ENCODE measurements at regions not wholly inside any gene's neighbourhood (a gene's known extent, or its start where the extent isn't known, plus 50 kb on each side); places are given as distances from the start of the nearest gene placed in this dataset.

DNA sequence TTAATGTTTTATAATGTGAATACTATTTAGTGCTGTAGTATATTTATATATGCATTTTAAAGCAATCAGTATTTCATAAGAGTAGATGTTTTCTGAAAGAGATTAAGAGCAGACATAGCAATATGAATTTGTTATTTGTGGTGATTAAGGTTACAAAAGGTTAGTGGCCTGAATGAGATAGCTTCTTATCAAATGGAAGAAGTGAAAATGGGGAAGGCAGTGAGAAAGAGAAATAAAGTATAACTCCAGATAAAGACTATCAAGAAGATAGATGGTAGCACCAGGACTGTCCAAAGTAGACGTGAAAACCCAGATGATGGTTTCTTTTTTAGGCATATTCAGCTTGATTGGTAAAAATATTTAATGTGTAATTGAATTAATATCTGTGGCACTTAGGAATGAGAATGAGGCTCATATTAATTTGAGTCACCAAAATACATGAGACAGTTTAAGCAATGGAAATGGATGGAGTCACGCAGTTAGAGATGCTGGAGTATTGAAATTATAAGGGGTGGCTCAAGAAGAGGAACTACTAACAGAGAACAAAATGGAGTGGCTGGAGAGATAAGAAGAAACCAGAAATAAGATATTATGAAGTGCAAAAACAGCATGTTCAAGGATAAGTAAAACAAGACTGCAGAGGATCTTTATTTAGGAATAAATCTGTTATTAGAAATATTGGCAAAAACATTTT is 288.0 kb upstream of the SEMA3C start:
- H3K9me2 ChIP-seq (replicated peaks; ENCODE audit: low read length): no peaks in the 10 kb centered on the region
- H3K9me3 ChIP-seq (ENCODE audit: low read length): no peaks in the 10 kb centered on the region
- ChIA-PET POLR2A (ENCODE audit: unreplicated experiment) (no interaction called here), CTCF (no interaction called here)
- no peaks in the 10 kb centered on the region for H3K36me3 ChIP-seq (ENCODE audit: low read depth, low read length)
- intact Hi-C loops (cut with micrococcal nuclease): no loop called here
- H2AFZ ChIP-seq (ENCODE audit: low read length): no peak overlapping the region
- no peak overlapping the region for H3K9ac ChIP-seq (ENCODE audit: low read length)
- no peaks in the 10 kb centered on the region for H3K79me2 ChIP-seq (ENCODE audit: low read length)
- no peak overlapping the region for H3K4me2 ChIP-seq (ENCODE audit: low read length)
- no TSS peak for BruUV-seq (replicated peaks)
- TF ChIP-seq, protein P1, sequence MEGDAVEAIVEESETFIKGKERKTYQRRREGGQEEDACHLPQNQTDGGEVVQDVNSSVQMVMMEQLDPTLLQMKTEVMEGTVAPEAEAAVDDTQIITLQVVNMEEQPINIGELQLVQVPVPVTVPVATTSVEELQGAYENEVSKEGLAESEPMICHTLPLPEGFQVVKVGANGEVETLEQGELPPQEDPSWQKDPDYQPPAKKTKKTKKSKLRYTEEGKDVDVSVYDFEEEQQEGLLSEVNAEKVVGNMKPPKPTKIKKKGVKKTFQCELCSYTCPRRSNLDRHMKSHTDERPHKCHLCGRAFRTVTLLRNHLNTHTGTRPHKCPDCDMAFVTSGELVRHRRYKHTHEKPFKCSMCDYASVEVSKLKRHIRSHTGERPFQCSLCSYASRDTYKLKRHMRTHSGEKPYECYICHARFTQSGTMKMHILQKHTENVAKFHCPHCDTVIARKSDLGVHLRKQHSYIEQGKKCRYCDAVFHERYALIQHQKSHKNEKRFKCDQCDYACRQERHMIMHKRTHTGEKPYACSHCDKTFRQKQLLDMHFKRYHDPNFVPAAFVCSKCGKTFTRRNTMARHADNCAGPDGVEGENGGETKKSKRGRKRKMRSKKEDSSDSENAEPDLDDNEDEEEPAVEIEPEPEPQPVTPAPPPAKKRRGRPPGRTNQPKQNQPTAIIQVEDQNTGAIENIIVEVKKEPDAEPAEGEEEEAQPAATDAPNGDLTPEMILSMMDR (conservative IDR thresholded peaks at IDR 0.05; ENCODE audit: low read depth, low read length): no peak
- no peak for TF ChIP-seq EZH2 (IDR thresholded peaks at IDR 0.05; ENCODE audit: low read length, unreplicated experiment)
- TF ChIP-seq EZH2phosphoT487 (IDR thresholded peaks at IDR 0.05; ENCODE audit: borderline replicate concordance, low read length): no peak
- no peak for ATAC-seq
- H4K20me1 ChIP-seq (ENCODE audit: low read length): no peaks in the 10 kb centered on the region
- no peak for DNase-seq
- H3K4me1 ChIP-seq (ENCODE audit: insufficient read depth, low read length): peaks cover 11% of the 10 kb centered on the region
- H3K27me3 ChIP-seq (ENCODE audit: low read length): no peaks in the 10 kb centered on the region
- H3K27ac ChIP-seq (ENCODE audit: low read length): no peak overlapping the region
- no peak overlapping the region for H3K4me3 ChIP-seq (ENCODE audit: low read length)
- no peaks in the 10 kb centered on the region for H3F3A ChIP-seq (ENCODE audit: low read length, unreplicated experiment)

DNA sequence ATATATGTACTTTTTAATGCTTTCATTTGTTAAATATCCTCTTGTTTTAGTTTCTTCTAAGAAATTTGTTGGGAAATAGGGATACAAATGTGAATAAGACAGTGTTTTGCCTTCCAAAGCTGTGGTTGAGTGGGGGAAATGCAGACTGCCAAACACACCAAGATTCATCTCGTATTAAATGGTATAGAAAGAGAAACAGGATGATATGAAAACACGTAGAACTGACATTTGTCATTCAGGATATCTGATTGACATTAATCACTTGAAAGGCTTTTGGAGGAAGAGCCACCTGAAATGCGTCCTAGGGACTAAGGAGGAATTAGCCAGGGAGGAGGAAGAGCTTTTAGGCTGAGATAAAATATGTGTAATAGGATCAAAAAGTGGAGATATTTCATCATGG is 287.4 kb upstream of the SEMA3C start:
- Histone ChIP-seq H3K9me2 (replicated peaks; ENCODE audit: low read length) (no peaks in the 10 kb centered on the region), H3K36me3 (ENCODE audit: low read depth, low read length) (no peaks in the 10 kb centered on the region), H4K20me1 (ENCODE audit: low read length) (no peaks in the 10 kb centered on the region), H3K4me1 (ENCODE audit: insufficient read depth, low read length) (peaks cover 11% of the 10 kb centered on the region), H2AFZ (ENCODE audit: low read length) (no peak overlapping the region), H3K79me2 (ENCODE audit: low read length) (no peaks in the 10 kb centered on the region), H3F3A (ENCODE audit: low read length, unreplicated experiment) (no peaks in the 10 kb centered on the region), H3K9ac (ENCODE audit: low read length) (no peak overlapping the region), H3K9me3 (ENCODE audit: low read length) (no peaks in the 10 kb centered on the region), H3K27me3 (ENCODE audit: low read length) (no peaks in the 10 kb centered on the region), H3K4me3 (ENCODE audit: low read length) (no peak overlapping the region), H3K27ac (ENCODE audit: low read length) (no peak overlapping the region), H3K4me2 (ENCODE audit: low read length) (no peak overlapping the region)
- ATAC-seq (no peak), DNase-seq (no peak)
- POLR2A ChIA-PET (ENCODE audit: unreplicated experiment): no interaction called here
- no TSS peak for BruUV-seq (replicated peaks)
- CTCF ChIA-PET: no interaction called here
- TF ChIP-seq EZH2phosphoT487 (IDR thresholded peaks at IDR 0.05; ENCODE audit: borderline replicate concordance, low read length): no peak
- no peak for TF ChIP-seq EZH2 (IDR thresholded peaks at IDR 0.05; ENCODE audit: low read length, unreplicated experiment)
- TF ChIP-seq, protein P1 (conservative IDR thresholded peaks at IDR 0.05; ENCODE audit: low read depth, low read length): no peak
- intact Hi-C loops (cut with micrococcal nuclease): no loop called here

DNA sequence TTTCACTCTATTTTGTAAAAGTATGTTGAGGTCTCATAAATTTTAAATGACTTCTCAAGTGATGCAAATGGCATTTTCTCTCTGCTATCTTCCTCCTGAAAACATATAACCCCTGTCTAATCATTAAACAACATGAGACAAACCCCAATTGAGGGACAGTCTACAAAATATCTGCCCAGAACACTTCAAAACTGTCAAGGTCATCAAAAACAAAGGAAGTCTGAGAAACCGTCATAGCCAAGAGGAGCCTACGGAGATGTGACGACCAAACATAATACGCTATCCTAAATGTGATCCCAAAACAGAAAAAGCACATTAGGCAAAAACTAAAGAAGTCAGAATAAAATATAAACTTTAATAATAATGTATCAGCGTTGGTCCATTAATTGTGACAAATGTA is 282.3 kb upstream of the SEMA3C start:
- H3K9me2 ChIP-seq (replicated peaks; ENCODE audit: low read length): no peaks in the 10 kb centered on the region
- H3K4me2 ChIP-seq (ENCODE audit: low read length): no peak overlapping the region
- intact Hi-C loops (cut with micrococcal nuclease): no loop called here
- no peaks in the 10 kb centered on the region for H3K27me3 ChIP-seq (ENCODE audit: low read length)
- no peak overlapping the region for H3K27ac ChIP-seq (ENCODE audit: low read length)
- no peaks in the 10 kb centered on the region for H3K36me3 ChIP-seq (ENCODE audit: low read depth, low read length)
- TF ChIP-seq EZH2 (IDR thresholded peaks at IDR 0.05; ENCODE audit: low read length, unreplicated experiment) (no peak), EZH2phosphoT487 (IDR thresholded peaks at IDR 0.05; ENCODE audit: borderline replicate concordance, low read length) (no peak)
- TF ChIP-seq, protein P1 (conservative IDR thresholded peaks at IDR 0.05; ENCODE audit: low read depth, low read length): no peak
- no peaks in the 10 kb centered on the region for H3K9me3 ChIP-seq (ENCODE audit: low read length)
- ChIA-PET CTCF (no interaction called here), POLR2A (ENCODE audit: unreplicated experiment) (no interaction called here)
- no peaks in the 10 kb centered on the region for H3K79me2 ChIP-seq (ENCODE audit: low read length)
- ATAC-seq (no peak), DNase-seq (no peak)
- H3K4me1 ChIP-seq (ENCODE audit: insufficient read depth, low read length): no peaks in the 10 kb centered on the region
- H4K20me1 ChIP-seq (ENCODE audit: low read length): no peaks in the 10 kb centered on the region
- no peak overlapping the region for H2AFZ ChIP-seq (ENCODE audit: low read length)
- BruUV-seq (replicated peaks): no TSS peak
- H3K9ac ChIP-seq (ENCODE audit: low read length): no peak overlapping the region
- no peak overlapping the region for H3K4me3 ChIP-seq (ENCODE audit: low read length)
- H3F3A ChIP-seq (ENCODE audit: low read length, unreplicated experiment): no peaks in the 10 kb centered on the region
